Central memory CD8-positive, alpha-beta T cell (primary cell): ENCODE measurements at regions not wholly inside any gene's neighbourhood (a gene's known extent, or its start where the extent isn't known, plus 50 kb on each side); places are given as distances from the start of the nearest gene placed in this dataset.
"Not testable (repeated sequence)": the region's sequence is repeated elsewhere in the genome, so short reads cannot be mapped to it uniquely, and the experiment has no call there.

Experiments
- ATAC-seq: fragments of 150-1000 bp; cut with Tn5 transposase; replicated peaks from 2 replicates; pipeline ENCODE4 v1.10.0; 2022; ENCODE audit warnings: mild to moderate bottlenecking, moderate FRiP score, moderate number of reproducible peaks; ENCODE audit not compliant: poor library complexity, severe bottlenecking; ENCODE audit errors: extremely low read depth
- DNase-seq, 2 donors: peaks; one replicate each; pipeline ENCODE4 v3.0.0; 2021; ENCODE audit warnings: low spot score in 2 of 2
- H3K27ac Mint-ChIP-seq: one replicate; pipeline ENCODE4 v1.8.0; 2022; ENCODE audit warnings: low read depth, mild to moderate bottlenecking, moderate library complexity, mixed read lengths
- H3K27me3 Mint-ChIP-seq: one replicate; pipeline ENCODE4 v1.8.0; 2022; ENCODE audit warnings: mixed read lengths
- H3K36me3 Mint-ChIP-seq: one replicate; pipeline ENCODE4 v1.8.0; 2022; ENCODE audit warnings: mild to moderate bottlenecking, moderate library complexity, mixed read lengths; ENCODE audit not compliant: insufficient read depth
- H3K4me1 Mint-ChIP-seq: one replicate; pipeline ENCODE4 v1.8.0; 2022; ENCODE audit warnings: mixed read lengths
- H3K4me3 Mint-ChIP-seq: one replicate; pipeline ENCODE4 v1.8.0; 2022; ENCODE audit warnings: mild to moderate bottlenecking, moderate library complexity, mixed read lengths
- H3K9me3 Mint-ChIP-seq: one replicate; pipeline ENCODE4 v1.8.0; 2022; ENCODE audit warnings: mixed read lengths

- Mint-ChIP-seq H3K9me3 (peaks cover 7% of the 10 kb centered on the region), H3K4me1 (no peaks in the 10 kb centered on the region), H3K36me3 (no peaks in the 10 kb centered on the region), H3K4me3 (no peak overlapping the region), H3K27ac (no peak overlapping the region), H3K27me3 (peaks cover 16% of the 10 kb centered on the region)
- DNase-seq (no peak), ATAC-seq (no peak)
Observed at GRCh38 chr6:166715065-166715464, 88.0 kb upstream of the RPS6KA2 start.

DNA sequence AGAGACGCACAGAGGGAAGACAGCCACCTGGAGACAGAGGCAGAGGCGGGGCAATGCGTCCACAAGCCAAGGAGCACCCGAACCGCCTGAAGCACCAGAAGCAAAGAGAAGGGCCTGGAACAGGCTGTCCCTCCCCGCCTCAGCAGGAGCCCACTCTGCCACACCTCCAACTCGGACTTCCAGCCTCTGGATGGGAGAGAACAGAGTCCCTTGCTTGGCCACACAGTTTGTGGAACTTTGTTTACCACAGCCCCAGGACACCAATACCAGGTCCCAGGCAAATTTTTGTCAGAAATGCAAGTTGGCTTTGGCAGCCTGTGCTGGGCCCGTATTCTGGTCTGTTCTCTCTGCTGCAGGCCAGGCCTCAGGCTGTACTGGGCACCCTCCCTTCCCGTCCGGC lies 87.5 kb upstream of the RPS6KA2 start:
- H3K27me3 Mint-ChIP-seq: peaks cover 16% of the 10 kb centered on the region
- no peak for ATAC-seq
- no peaks in the 10 kb centered on the region for H3K36me3 Mint-ChIP-seq
- no peak overlapping the region for H3K4me3 Mint-ChIP-seq
- H3K9me3 Mint-ChIP-seq: peaks cover 7% of the 10 kb centered on the region
- no peaks in the 10 kb centered on the region for H3K4me1 Mint-ChIP-seq
- no peak overlapping the region for H3K27ac Mint-ChIP-seq
- DNase-seq: no peak

GRCh38 chr6:166714187-166714510 lies 87.1 kb upstream of the RPS6KA2 start:
- Mint-ChIP-seq H3K4me1 (no peaks in the 10 kb centered on the region), H3K36me3 (no peaks in the 10 kb centered on the region), H3K27ac (no peak overlapping the region), H3K4me3 (no peak overlapping the region), H3K27me3 (peaks cover 16% of the 10 kb centered on the region), H3K9me3 (peaks cover 7% of the 10 kb centered on the region)
- no peak for DNase-seq
- ATAC-seq: no peak

DNA sequence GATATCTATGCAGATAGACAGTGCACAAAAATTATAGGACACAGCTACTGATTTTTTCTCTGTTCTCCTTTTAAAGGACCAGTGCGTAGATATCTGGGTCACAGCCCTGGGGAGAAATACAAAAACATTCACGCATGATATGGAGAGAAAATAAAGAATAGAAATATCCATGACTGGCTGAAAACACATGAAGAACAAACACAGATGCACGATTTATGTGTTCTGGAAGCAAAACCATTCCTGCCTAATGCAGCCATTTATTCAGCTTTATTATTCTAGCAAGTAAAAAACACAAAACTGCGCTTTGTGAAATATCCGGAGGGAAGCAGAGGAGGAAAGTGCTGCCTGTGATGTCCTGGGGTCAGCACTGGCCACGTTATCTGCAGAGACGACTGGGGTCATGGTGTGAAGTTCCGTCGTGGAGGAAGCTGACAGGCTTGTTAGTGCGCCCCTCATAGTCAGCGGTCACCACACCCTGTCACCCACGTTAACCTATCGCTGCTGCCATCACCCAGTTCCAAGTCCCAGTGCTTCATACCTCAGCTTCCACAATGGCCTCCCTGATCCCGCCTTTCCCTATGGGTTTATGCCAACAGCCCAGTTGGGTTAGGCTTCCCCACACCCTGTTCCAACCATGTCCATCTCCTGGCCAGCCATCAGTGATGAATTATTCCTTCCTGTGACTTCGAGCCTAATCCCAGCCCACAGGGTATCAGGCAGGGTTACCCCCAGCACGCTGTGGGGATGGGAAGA lies 86.6 kb upstream of the RPS6KA2 start:
- H3K9me3 Mint-ChIP-seq: peaks cover 7% of the 10 kb centered on the region
- H3K27ac Mint-ChIP-seq: no peak overlapping the region

GRCh38 chr6:166712286-166713228 lies 85.5 kb upstream of the RPS6KA2 start:
- Mint-ChIP-seq H3K36me3 (no peaks in the 10 kb centered on the region), H3K4me3 (no peak overlapping the region), H3K9me3 (peaks cover 7% of the 10 kb centered on the region), H3K27me3 (peaks cover 13% of the 10 kb centered on the region), H3K27ac (no peak overlapping the region), H3K4me1 (no peaks in the 10 kb centered on the region)
- DNase-seq (no peak), ATAC-seq (no peak)

More for the DNA sequence above, 86.6 kb upstream of the RPS6KA2 start:
- Mint-ChIP-seq H3K4me3 (no peak overlapping the region), H3K4me1 (no peaks in the 10 kb centered on the region), H3K36me3 (no peaks in the 10 kb centered on the region), H3K27me3 (peaks cover 16% of the 10 kb centered on the region)
- ATAC-seq: no peak
- DNase-seq: no peak

DNA sequence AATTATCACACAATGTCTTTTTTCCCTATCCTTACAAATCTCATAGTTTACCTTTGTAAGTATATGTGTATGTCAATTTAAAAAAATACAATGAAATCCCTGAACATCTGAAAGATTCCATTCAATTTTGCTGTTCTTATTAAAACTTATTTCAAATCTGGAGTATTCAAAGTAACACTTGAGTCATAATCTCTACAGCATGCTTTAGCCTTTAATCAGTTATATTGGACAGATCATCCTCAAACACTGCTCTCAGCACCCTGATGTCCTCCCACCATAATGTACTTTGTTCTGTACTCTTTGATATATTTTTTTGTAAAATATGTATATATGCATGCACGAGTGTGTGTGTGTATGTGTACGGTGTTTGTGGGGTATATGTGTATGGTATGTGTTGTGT lies 83.0 kb upstream of the RPS6KA2 start:
- no peak for DNase-seq
- peaks cover 7% of the 10 kb centered on the region for H3K9me3 Mint-ChIP-seq
- H3K27ac Mint-ChIP-seq: no peak overlapping the region
- H3K27me3 Mint-ChIP-seq: peaks cover 23% of the 10 kb centered on the region
- no peaks in the 10 kb centered on the region for H3K4me1 Mint-ChIP-seq
- no peak for ATAC-seq
- H3K36me3 Mint-ChIP-seq: no peaks in the 10 kb centered on the region
- H3K4me3 Mint-ChIP-seq: no peak overlapping the region

DNA sequence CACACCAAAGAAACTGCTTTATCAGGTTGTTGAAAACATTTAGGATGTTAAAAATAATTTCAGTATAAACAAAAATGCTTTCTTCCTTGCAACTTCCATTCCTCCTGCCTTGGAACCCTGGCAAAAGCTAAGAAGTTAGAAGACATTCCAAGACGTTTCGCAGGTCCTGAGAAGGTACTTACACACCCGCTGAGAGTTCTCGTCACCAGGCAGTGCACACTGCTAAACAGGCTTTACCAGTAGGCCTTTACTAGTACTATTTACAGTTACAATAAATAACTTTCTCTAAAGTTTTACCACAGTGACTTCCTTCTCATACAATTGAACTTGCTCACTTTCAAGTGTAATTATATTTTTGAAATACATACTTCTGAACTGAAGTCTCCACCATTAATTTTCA lies 81.4 kb upstream of the RPS6KA2 start:
- no peak overlapping the region for H3K4me3 Mint-ChIP-seq
- DNase-seq: no peak
- H3K9me3 Mint-ChIP-seq: peaks cover 7% of the 10 kb centered on the region
- H3K27me3 Mint-ChIP-seq: peaks cover 32% of the 10 kb centered on the region
- H3K36me3 Mint-ChIP-seq: no peaks in the 10 kb centered on the region
- no peak overlapping the region for H3K27ac Mint-ChIP-seq
- ATAC-seq: no peak
- H3K4me1 Mint-ChIP-seq: no peaks in the 10 kb centered on the region

GRCh38 chr6:166707045-166707444 lies 80.0 kb upstream of the RPS6KA2 start:
- Mint-ChIP-seq H3K4me3 (no peak overlapping the region), H3K27me3 (peaks cover 32% of the 10 kb centered on the region), H3K27ac (no peak overlapping the region), H3K36me3 (no peaks in the 10 kb centered on the region), H3K9me3 (peaks cover 7% of the 10 kb centered on the region), H3K4me1 (no peaks in the 10 kb centered on the region)
- ATAC-seq (no peak), DNase-seq (no peak)

- DNase-seq: no peak
- Mint-ChIP-seq H3K4me3 (no peak overlapping the region), H3K4me1 (no peaks in the 10 kb centered on the region), H3K36me3 (no peaks in the 10 kb centered on the region), H3K27ac (no peak overlapping the region), H3K27me3 (peaks cover 40% of the 10 kb centered on the region), H3K9me3 (no peaks in the 10 kb centered on the region)
- no peak for ATAC-seq
Observed at GRCh38 chr6:166705069-166705468, 78.0 kb upstream of the RPS6KA2 start.

- ATAC-seq (no peak), DNase-seq (no peak)
- H3K9me3 Mint-ChIP-seq: no peaks in the 10 kb centered on the region
- H3K36me3 Mint-ChIP-seq: no peaks in the 10 kb centered on the region
- peaks cover 40% of the 10 kb centered on the region for H3K27me3 Mint-ChIP-seq
- H3K4me1 Mint-ChIP-seq: no peaks in the 10 kb centered on the region
- H3K27ac Mint-ChIP-seq: no peak overlapping the region
- H3K4me3 Mint-ChIP-seq: no peak overlapping the region
Observed at GRCh38 chr6:166704171-166704570, 77.1 kb upstream of the RPS6KA2 start.

DNA sequence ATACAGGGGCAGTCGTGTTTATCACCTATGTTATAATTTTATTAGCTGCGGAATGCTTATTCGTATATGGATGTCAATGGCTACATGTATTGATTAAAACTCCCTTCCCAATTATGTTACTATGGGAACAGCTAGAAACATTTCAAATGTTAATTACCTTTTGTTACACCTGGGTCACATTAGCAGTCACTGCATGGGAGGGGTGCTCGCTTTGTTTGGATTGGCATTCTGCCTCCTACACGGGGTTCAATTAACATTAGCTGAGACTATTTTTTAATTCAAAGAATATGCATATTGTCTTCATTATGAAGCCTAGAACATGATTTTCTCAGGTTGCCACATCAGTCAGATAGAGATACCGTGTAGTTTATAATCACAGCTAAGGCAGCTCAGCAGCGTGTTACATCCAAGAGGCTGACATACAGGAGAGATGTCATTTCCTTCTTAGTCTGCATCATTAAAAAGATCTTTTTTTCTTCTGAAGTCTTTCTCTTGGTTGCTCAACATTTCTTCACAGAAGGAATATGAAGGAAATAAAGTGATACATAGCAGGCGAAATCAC lies 76.2 kb upstream of the RPS6KA2 start:
- no peaks in the 10 kb centered on the region for H3K9me3 Mint-ChIP-seq
- H3K27me3 Mint-ChIP-seq: peaks cover 40% of the 10 kb centered on the region
- ATAC-seq (no peak), DNase-seq (no peak)
- no peak overlapping the region for H3K4me3 Mint-ChIP-seq
- H3K36me3 Mint-ChIP-seq: no peaks in the 10 kb centered on the region
- H3K4me1 Mint-ChIP-seq: no peaks in the 10 kb centered on the region
- no peak overlapping the region for H3K27ac Mint-ChIP-seq

- H3K27ac Mint-ChIP-seq, H3K4me3 Mint-ChIP-seq: not testable (repeated sequence)
Observed at GRCh38 chr6:166701424-166701823, 74.4 kb upstream of the RPS6KA2 start.

GRCh38 chr6:166700871-166701270 lies 73.8 kb upstream of the RPS6KA2 start:
- ATAC-seq, H3K4me3 Mint-ChIP-seq, H3K36me3 Mint-ChIP-seq, DNase-seq, H3K4me1 Mint-ChIP-seq, H3K9me3 Mint-ChIP-seq, H3K27ac Mint-ChIP-seq: not testable (repeated sequence)
- H3K27me3 Mint-ChIP-seq: peaks cover 25% of the 10 kb centered on the region

More at GRCh38 chr6:166701424-166701823, 74.4 kb upstream of the RPS6KA2 start:
- H3K36me3 Mint-ChIP-seq, DNase-seq, ATAC-seq, H3K4me1 Mint-ChIP-seq, H3K9me3 Mint-ChIP-seq: not testable (repeated sequence)
- peaks cover 31% of the 10 kb centered on the region for H3K27me3 Mint-ChIP-seq
